NCI-H226 (cell line): ENCODE measurements at regions not wholly inside any gene's neighbourhood (a gene's known extent, or its start where the extent isn't known, plus 50 kb on each side); places are given as distances from the start of the nearest gene placed in this dataset.

Experiments used
- DNase-seq: peaks from one replicate; pipeline ENCODE4 v3.0.0-alpha.2; 2015

DNA sequence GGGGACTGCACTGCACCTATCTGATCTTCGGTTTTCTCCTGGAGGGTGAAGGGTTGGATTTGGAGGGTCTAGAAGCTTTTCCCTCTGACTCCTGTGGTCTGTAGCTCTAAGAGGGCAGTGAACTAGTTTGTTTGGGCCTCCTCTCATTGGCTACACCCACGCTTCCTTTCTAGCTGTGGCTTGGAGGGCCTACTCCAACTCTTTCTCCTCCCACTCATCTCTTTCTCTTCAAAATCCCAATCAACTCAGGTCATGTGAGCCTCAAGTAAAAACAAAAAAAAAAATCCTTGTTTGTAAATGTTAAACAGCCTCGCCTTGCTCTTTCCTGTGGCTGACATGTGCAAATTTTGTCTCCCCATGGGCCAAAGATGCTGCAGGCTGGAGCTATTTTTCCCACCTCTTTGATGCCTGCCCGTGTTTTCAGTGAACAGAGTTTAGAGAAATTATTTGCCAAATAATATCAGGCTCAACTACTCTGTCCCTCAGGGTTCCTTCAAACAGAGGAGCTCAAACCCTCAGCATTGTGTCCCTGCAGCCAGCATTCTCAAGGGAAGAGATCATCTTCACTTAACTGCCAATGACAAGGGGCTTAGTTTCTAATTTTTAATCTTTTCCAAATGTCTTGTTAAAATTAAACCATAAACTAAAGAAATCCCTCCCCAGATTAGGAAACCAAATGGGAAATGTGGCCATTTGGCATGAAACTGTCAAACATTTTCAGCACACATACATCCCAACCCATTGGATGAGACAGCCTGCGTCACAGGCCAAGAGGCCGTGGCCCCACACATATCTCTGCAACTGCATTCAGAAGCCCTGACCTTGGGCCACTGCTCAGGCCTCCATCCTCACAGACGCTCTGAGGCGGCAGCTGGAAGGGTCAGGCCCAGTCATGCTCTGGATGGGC, 114.8 kb upstream of the THBS1 start:
- no peak for DNase-seq

DNA sequence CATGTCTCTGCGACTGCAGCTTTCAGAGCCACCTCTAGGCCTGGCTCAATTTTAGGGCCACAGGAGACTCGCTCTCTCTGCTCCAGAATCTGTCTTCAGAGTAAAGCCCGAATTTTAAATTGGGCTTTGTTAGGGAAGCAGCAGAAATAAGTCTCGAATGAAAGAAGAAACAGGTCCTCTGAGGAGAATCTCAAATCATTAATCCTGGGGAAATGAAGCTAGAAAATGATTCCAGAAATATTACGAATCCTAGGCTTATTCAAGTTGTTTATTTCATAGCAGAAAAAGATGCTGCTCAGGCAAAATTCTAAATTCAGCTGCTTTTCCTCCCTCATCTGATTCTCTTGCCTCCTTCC, 114.2 kb upstream of the THBS1 start:
- no peak for DNase-seq

DNA sequence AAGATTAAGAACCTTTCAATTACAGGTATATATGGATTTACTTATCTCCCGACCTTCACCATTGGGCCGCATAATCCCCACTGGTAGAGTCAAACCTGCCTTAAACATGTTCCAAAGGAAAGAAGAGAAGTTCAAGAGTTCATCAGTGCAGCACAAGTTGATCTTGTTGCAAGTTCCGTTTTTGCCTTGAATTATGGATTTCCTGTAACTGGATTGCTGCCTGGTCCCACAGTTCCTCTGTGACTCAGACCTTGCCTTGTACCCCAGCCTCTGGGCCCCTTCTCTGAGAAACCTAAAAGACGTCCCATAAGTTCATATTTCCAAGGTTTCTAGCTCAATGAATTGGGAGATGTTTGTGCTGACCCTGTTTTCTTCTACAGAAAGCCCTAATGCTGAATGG, 112.5 kb upstream of the THBS1 start:
- no peak for DNase-seq

DNA sequence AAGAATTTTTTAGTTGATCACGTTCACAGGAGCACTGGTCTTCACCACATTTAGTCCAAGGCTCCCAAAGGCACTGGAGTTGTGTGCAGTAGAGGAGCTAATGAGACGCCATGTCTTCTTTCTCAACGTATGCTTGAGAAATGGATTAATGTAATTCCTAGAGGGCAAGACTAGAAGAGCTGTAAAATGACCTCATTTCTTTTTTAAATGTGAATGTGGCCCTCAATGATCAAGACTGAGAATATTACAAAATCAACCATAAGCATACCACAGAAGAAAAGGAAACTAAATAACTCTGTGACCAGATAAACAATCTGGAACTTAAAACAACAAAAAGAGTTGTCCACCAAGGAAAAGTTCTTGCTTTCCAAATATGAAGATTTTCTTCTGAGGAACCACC, 112.1 kb upstream of the THBS1 start:
- DNase-seq = no peak

DNA sequence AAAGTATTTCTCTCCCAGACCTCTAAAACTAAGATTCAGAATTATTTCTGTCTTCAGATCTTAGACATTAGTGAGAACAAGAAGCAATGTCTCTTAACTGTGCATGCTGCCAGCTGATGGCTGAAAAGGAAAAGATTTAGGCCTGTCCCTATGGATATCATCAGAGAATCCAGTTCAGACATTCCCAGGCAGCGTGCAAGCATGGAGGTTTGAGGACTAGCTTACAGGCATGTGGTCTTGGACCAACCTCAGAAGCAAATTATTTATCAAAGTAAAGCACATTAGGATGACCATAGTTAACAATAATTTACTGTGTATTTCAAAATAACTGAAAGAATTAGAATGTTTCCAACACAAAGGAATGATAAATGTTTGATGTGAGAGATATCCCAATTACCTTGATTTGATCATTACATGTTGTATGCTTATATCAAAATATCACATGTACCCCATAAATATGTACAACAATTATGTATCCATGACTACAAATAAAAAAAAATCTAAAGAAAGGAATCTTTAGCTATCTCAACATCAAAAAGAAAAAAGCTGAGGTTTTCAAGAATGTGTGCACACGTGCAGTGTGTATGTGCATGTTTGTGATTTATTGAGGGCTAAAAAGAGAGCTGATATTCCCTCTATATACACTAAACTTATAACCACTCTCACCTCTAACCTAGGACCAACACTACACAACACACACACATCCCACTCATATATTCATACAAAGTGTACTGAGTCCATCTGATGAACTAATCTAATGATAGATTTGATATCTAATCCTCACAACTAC, 108.9 kb upstream of the THBS1 start:
- DNase-seq = no peak

DNA sequence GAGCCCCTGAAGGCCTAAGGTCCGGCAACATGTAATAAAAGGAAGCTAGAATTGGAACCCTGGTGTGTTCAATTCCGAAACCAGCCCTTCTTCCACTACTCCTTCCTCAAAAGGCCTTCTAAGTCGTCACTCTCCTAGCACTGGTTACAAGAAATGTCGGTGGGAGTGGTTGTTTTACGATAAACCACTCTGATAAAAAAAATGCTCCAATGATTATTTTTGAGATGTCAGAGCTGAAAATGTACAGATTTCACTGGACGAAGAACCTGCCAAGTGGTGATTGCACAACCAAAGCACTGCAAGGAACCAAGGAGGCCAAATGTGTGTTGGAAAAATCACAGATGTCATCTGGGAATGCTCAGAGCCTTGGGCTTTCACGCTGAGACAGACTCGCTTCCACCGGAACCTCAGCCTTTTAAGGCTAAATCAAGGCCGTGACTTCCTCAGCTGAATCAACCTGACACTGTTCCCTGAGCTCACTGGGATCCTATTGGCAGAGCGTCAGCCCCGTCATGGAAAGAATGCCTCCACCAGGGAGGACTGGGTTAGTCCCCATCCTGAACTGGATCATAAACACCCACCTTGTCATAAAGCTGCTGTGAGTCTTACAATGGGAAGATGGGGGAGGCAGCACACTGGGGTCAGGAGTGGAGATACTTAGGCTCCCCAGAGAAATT, 108.1 kb upstream of the THBS1 start:
- DNase-seq = no peak

DNA sequence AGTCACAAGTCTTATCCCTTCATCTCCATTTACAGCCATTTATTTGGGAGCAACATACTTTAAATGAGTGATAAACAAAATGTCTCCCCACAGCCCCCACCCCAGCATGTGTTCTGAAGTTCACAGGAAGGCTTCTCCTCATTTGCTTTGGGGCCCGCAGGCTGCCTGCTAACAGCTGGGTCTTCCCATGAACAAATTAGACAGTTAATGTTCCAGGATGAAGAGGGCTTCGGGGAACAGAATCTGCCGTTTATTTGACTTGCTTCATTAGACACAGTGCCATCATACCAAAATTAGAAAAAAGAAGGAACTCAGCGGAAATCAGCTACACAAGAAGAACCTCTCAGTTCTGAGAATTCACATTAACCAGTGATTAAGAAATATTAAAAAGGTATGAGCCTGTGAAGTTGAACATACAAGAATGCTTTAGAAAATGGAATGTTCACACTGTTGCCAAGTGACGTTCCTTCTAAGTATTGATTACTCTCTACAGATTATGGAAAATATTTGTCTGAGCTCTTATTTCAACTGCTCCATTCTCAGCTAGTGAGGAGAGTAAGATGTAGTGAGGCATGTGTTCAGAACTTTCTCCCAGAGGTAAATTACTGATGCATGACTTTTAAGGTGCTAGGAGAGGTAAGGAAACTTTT, 107.5 kb upstream of the THBS1 start:
- DNase-seq = no peak

DNA sequence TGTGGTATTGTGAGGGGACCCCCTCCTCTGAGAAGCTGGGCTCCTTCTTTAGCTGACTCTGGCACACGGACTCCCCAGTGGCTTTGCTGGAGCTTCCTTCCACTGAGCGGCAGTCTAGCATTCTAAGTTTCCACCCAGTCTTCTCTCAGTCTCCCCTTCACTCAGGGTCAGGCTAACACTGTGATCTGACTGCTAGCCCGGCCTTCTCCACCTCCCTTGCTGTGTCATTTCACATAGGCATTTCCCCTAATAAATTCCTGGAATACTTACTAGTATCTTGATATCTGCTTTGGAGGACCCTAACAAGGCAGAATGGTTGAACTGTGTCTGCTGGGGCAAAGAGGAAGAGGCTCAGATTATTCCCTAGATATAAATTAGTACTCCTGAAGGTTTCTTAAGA, 106.2 kb upstream of the THBS1 start:
- DNase-seq = no peak

DNA sequence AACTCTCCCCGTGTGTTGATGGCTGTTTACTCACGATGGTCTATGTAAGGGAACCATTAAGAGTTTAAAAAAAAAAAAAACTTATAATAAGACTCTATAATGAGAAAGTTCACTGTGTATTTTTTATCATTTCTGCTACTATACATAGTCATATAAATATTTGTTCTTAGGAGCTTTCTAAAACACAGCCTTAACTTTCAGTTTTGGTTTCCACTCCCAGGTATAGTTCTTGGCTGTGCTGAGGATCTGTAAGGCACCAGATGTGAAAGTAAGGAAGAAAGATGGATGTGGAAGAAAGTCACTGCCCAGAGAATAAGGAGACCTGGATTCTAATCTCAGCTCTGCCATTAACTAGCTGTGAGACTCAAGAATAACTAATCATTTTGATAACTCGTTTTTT, 101.9 kb upstream of the THBS1 start:
- no peak for DNase-seq

DNA sequence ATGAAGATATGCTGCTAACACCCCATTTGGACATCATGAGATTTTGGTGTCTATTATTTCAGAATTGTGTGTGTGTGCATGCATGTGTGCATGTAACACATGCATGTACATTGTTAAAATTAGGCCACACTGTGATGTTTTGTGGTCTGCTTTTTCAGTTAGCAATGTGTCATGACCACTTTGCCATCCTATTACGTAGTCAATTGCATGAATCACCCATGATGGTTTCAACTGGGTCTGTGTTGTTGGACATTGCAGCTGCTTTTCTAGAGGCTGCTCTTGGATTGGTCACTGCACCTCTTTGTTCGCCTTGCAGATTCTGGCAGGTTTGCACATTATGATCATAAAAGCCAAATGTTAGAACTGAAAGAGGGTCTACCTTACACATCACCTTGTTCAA, 101.0 kb upstream of the THBS1 start:
- no peak for DNase-seq

DNA sequence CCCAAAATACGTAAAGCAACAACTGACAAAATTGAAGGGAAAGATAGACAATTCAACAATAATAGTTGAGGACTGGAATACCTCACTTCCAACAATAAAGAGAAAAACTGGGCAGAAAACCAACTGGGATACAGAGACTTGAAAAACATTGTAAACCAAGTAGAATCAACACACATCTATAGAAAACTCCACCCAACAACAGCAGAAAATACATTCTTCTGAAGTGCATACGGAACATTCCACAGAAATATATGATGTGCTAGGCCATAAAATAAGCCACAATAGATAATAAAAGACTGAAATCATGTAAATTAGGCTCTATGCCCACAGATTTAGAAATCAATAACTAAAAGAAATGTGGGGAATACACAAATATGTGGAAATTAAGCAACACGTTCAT, 98.4 kb upstream of the THBS1 start:
- no peak for DNase-seq

DNA sequence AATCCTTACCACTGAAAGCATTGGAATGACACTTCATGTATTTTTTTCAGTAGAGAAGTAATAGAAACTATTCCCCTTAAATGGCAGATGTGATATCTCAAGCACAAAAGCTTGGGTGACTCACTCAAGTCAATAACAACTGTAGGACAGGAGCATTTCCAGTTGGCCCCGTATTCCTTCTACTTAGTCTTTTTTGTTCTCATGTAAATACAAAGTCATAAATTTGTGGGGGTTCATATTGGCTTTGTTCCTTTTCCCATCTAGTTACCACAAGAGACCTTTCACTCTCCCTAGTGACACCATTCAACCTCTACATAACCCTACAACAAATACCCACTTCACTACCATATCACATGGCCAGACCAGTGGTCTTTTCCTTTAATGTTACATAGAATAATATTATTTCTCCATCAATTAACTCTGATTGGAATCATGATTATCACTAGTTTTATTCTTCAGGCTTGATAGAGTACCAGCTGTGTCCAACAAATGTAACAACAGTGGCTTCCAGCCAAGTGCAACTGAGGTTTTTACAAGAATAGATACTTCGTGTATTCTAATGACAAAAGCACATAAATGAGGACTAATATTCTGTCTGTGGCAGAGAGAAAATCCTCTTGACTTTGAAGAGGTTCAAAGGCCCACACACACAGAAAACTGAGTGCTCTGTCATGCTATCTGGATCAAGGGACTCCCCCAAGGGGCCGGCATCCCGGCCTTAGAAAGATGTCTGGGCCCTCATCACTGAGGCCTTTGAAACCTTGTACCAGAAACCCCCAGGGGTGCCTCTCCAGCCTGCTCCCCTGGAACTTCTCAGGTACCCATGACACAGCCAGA, 94.0 kb upstream of the THBS1 start:
- DNase-seq = no peak

DNA sequence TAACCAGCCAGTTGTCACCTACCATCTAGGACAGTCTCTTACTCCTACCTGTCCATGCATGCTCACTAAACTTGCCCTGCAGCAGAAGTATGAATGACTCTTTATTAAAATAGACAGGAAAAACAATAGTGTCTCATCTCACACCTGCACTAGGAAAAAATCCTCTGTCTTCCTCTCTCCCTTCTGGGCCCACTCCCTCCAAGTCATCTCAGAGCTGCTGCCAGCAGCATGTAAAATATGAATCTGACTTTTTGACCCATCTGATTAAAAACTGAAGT, 93.5 kb upstream of the THBS1 start:
- DNase-seq = no peak

DNA sequence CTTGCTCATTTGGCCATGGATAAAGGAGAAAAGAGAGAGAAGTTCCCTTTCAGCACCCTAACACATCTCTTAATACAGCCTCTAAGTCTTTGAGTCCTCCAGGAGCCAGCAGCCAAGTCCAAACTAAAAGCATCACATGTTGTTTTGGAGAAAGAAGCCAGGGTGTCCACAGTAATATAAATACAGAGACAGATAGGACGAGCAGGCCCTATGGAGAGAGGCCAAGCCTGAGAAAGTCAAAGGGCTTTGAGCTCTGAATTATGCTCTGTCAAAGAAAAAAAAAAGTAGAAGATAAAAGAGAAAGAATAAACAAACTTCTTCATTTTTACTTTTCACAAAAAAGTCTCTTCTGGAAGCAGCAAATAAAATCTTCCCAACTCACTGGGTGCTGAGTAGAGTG, 92.4 kb upstream of the THBS1 start:
- DNase-seq = no peak

DNA sequence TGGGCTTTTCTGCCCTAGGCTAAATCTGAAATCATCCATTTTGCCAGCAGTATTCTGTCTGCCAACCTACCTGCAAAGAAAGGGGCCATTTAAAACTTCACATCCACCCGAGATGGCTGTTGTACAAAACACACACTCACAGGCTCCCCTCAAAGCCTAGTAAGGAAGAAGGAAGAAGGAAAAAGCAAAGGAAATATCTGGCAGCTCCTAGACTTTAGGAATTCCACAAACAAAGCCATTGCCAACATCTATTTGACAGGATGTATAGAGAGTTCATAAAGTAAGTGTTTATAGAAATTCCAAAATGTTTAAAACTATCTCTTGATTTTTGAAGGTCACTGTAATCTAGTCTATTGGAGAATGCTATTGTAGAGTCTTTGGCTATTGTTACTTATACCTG, 91.9 kb upstream of the THBS1 start:
- no peak for DNase-seq

DNA sequence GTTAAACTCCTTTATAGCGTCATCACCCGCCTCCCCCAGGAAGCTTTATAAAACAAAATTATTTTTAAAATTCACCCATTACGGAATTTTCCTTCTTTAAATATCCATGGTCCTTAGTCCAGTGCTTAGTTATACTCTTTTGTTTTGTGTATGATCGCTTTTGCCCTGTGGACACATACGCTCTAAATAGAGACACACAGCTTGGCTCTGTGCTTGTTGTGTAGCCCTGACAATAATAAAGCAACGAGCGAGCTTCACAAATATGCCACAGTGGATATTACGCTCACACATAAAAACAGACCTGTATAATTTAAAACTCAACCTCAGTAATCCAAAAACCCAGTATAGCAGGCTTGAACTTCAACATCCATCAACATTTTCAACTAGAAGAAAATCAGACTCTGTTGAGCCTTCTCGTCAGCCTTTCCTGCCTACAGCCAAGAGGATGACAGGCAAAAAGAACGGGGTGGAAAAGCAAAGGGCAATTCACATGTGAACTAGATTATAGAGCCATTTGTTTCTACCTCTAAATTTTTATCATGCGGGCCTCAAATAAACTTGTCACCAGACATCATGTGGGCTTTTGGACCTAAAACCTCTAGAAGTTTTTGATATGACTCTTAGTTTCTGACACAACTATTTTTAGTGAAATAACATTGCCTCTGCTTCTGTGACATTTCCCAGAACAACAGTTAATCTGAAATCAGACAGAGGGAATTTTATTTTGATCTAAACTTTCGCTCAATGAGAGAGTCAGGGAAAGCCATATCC, 89.6 kb upstream of the THBS1 start:
- DNase-seq = no peak

DNA sequence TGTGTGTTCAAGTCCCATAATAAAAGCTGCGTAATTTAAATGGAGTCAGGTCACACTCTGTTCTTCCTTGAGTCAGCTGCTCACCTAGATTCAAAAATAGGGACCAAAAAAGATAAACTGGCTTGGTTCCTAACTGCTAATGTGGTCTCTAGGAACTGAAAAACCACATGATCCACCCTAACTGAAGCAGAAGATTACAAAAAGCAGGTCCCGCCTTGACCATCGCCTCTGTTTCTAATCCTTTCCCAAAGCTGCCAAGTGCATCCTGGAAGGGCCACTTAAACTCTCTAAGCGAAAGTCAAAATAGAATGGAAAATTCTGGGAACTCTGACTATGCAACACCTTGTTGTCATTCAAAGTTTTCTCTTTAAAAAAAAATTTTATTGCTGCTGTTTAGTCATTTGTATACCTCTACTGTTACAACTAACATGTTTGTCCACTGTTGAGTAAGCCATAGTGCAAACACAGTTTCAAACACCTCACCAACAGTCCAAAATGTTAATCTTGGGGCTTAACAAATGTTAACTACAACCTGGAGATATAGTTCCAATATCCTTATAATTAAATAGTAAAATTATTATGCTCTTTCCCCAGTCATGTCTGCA, 88.9 kb upstream of the THBS1 start:
- no peak for DNase-seq

DNA sequence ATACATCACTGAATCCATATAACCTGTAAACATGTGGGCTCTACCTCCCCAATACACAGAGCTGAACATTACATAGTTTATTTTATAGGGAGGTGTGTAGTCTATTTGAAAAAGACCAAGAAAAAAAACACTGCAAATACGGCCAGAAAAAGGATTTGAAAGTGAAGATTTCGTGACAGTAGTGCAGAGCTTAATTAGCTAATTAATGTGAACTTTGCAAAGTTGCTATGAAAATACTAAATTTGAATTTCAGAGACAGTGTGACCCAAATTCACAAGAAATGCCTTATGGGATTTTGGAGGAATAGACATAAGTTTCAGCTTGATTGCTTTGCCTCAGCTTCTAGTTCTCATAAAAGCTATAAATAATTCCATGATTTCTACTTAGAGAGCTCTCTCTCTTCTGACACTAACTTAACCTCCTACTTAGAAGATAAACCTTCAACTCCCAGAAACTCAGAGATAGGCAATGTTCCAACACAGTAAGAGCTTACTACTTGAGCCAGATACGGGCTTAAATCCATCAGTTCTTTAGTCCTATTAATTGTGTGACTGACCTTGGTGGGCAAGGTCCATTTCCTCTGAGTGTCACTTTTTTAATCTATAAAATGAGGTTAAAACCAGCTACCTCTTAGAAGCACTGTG, 87.3 kb upstream of the THBS1 start:
- peak; percentile 55 for DNase-seq

DNA sequence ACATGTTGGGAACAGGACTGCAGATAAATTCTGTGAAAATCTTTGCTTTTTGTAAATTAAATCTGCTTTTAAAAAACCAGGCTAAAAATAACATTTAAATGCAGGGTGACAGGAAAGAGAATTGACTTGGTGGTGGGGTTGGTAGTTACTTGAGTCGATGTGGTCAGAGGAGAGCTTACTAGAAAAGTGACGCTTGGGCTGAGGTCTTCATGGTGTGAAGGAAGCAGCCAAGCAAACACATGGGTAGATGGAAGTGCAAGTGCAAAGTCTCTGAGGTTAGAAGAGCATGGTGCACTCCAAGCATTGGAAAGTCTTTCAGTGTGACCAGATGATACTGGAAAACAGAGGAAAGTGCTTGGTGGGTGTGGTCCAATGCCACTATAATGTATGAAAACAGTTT, 86.4 kb upstream of the THBS1 start:
- no peak for DNase-seq

DNA sequence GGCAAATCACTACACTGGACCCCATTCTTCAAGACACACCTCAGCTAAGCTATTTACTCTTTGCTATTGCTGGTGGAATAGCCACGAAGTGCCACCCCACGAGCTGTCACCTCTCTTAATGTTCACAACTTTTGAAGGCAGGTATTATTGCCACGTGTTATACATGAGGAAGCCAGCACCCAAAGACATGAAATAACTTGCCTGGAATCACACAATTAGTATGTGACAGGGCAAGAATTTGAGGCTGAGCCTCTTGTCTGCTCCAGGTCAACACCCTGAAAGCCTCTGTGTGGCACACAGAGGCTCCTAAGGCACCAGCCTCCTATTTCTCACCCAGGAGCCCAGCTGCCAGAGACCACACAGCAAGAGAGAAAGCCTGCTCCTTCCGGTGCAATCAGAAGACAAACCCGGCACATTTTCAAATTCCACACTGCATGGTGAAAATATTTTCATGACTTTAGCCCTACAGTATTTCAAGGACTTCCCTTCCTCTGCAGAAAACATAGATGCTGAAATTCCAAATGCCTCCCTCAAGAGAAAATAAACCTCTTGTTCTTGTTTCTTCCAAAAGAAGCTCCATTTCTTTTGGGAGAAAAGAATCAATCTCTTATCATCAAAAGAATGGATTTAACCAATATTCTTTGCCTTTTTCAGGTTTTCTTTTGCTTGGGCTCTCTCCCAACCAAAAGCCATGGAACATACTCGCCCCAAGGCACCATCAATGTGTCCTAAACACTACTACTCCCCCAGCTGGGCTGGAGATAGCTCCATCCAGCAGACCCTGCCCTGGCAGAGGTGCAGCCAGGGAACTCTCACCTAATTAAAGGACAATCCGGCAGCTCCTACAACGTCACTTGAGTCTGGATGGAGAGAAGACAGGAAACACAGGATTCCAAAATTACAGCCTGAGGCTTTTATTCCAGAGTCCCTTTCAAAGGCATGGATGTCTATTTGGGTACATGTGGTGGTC, 84.7 kb upstream of the THBS1 start:
- DNase-seq = no peak
